NCI-H2081 (cell line): ENCODE measurements at regions not wholly inside any gene's neighbourhood (a gene's known extent, or its start where the extent isn't known, plus 50 kb on each side); places are given as distances from the start of the nearest gene placed in this dataset.
A peak's percentile ranks its signal among the peaks of the same experiment; 100 is the strongest.
"Not testable (repeated sequence)": the region's sequence is repeated elsewhere in the genome, so short reads cannot be mapped to it uniquely, and the experiment has no call there.

Experiments
- DNase-seq, 2 experiments: peaks; one replicate each; lab custom pipeline; 2025; lab: John Stamatoyannopoulos, UW

- DNase-seq = no peak
These were observed 98.0 kb upstream of the SLC24A3 start for GRCh38 chr20:19114410-19114809.

GRCh38 chr20:19115581-19115980, 96.9 kb upstream of the SLC24A3 start:
- DNase-seq = no peak

GRCh38 chr20:19120011-19120410, 92.4 kb upstream of the SLC24A3 start:
- no peak for DNase-seq

GRCh38 chr20:19120569-19120968, 91.9 kb upstream of the SLC24A3 start:
- DNase-seq = no peak

GRCh38 chr20:19121463-19121862, 91.0 kb upstream of the SLC24A3 start:
- no peak for DNase-seq

- DNase-seq = no peak
These were observed 90.5 kb upstream of the SLC24A3 start for GRCh38 chr20:19121916-19122315.

- DNase-seq = no peak
These were observed 90.0 kb upstream of the SLC24A3 start for GRCh38 chr20:19122395-19122794.

- no peak for DNase-seq
These were observed 86.9 kb upstream of the SLC24A3 start for GRCh38 chr20:19125508-19125907.

- no peak for DNase-seq
These were observed 83.1 kb upstream of the SLC24A3 start for GRCh38 chr20:19129306-19129705.

GRCh38 chr20:19129976-19130612, 82.3 kb upstream of the SLC24A3 start:
- peak in 1 of 2 experiments; percentile 45 for DNase-seq

- no peak for DNase-seq
These were observed 81.8 kb upstream of the SLC24A3 start for GRCh38 chr20:19130613-19130984.

GRCh38 chr20:19137641-19138040, 74.8 kb upstream of the SLC24A3 start:
- peak; percentile 22 to 76 for DNase-seq

- DNase-seq = no peak
These were observed 73.7 kb upstream of the SLC24A3 start for GRCh38 chr20:19138758-19139157.

GRCh38 chr20:19139584-19139983, 72.9 kb upstream of the SLC24A3 start:
- DNase-seq = not testable (repeated sequence)

- no peak for DNase-seq
These were observed 70.4 kb upstream of the SLC24A3 start for GRCh38 chr20:19141998-19142397.

- no peak for DNase-seq
These were observed 68.6 kb upstream of the SLC24A3 start for GRCh38 chr20:19143890-19144289.

GRCh38 chr20:19161336-19161735, 51.1 kb upstream of the SLC24A3 start:
- DNase-seq = no peak
